Muscle of leg (tissue), 3 donors: ENCODE measurements at regions not wholly inside any gene's neighbourhood (a gene's known extent, or its start where the extent isn't known, plus 50 kb on each side); places are given as distances from the start of the nearest gene placed in this dataset.
"Not testable (repeated sequence)": the region's sequence is repeated elsewhere in the genome, so short reads cannot be mapped to it uniquely, and the experiment has no call there.

ENCODE experiments used
- DNase-seq: peaks from one replicate; pipeline ENCODE4 v3.0.0; 2013
- H3K27ac ChIP-seq: one replicate; pipeline ENCODE4 v1.5.1; 2013; ENCODE audit warnings: mild to moderate bottlenecking, low read length, control low read depth
- H3K27me3 ChIP-seq: one replicate; pipeline ENCODE4 v1.6.1; 2013; ENCODE audit warnings: low read length; ENCODE audit not compliant: control insufficient read depth, insufficient read depth
- H3K36me3 ChIP-seq: one replicate; pipeline ENCODE4 v1.6.1; 2013; ENCODE audit warnings: low read length; ENCODE audit not compliant: control insufficient read depth, insufficient read depth
- H3K4me1 ChIP-seq: one replicate; pipeline ENCODE4 v1.6.1; 2013; ENCODE audit warnings: low read length; ENCODE audit not compliant: control insufficient read depth, insufficient read depth
- H3K4me3 ChIP-seq: one replicate; pipeline ENCODE4 v1.5.1; 2013; ENCODE audit warnings: low read length, control low read depth
- H3K9me3 ChIP-seq: replicated peaks from 2 replicates; pipeline ENCODE4 v1.6.1; 2013; ENCODE audit warnings: low read depth, low read length; ENCODE audit not compliant: control insufficient read depth
- WGBS: methylation state at CpG from one replicate; pipeline ENCODE4 v1.1.5; 2013; ENCODE audit warnings: missing lambda C conversion rate; ENCODE audit not compliant: insufficient coverage; 5-methylcytosine and 5-hydroxymethylcytosine counted together

DNA sequence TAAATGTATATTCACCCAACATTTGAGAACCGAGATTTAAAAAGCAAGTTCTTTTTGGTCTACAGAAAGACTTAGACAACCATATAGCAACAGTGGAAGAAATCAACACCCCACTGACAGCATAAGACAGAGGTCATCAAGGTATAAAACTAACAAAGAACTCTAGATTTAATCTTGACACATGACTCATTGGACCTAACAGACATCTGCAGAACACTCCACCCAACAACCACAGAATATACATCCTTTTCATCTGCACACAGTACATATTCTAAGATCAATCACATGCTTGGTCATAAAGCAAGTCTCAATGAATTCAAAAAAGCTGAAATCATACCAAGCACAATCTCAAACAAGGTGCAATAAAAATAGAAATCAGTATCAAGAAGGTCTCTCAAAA, 65.8 kb downstream of the SPIN4 start:
- Histone ChIP-seq H3K4me1 (no peaks in the 10 kb centered on the region), H3K36me3 (no peaks in the 10 kb centered on the region), H3K4me3 (no peak overlapping the region), H3K9me3 (no peaks in the 10 kb centered on the region), H3K27me3 (no peaks in the 10 kb centered on the region), H3K27ac (no peak overlapping the region)
- WGBS: no CpG with 5 or more reads among the region's 1 CpG
- no peak for DNase-seq

DNA sequence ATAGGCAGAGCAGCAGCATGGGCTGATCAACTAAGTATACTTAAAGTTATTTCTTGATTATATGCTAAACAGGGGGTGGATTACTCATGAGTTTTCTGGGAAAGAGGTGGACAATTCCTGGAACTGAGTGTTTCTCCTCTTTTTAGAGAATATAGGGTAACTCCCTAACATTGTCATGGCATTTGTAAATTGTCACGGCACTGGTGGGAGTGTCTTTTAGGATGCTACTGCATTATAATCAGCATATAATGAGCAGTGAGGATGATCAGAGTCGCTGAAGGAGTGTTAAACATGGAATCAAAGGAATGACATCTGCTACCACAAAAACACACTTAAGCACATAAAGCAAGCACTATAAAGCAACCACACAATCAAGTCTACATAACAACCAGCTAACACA, 66.5 kb downstream of the SPIN4 start:
- no peaks in the 10 kb centered on the region for H3K36me3 ChIP-seq
- H3K4me1 ChIP-seq: no peaks in the 10 kb centered on the region
- no peaks in the 10 kb centered on the region for H3K27me3 ChIP-seq
- no peaks in the 10 kb centered on the region for H3K9me3 ChIP-seq
- no peak overlapping the region for H3K27ac ChIP-seq
- H3K4me3 ChIP-seq: no peak overlapping the region
- no peak for DNase-seq
- WGBS: no CpG with 5 or more reads among the region's 2 CpGs

DNA sequence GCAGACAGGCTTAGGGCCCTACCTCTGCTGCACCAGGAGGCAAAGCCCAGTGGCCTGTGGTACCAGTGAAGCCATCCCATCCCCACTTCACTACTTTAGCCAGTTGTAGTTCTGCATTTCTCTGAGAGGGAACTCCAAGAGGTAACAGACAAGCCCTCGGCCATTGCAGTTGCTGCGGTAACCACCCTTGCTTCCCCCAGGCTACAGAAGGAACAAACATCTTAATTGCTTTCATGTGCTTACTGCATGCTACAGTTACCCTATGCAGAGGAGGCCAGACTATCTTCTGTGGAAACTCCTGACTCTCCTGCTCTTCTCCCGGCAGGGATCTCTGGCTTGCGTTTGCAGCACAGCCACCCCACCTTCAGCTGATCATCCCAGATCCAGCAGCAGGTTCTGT, 67.8 kb downstream of the SPIN4 start:
- WGBS: 94% methylated on average over 4 of the region's 4 CpGs
- Histone ChIP-seq H3K27me3 (no peaks in the 10 kb centered on the region), H3K4me1 (no peaks in the 10 kb centered on the region), H3K4me3 (no peak overlapping the region), H3K27ac (no peak overlapping the region), H3K9me3 (no peaks in the 10 kb centered on the region), H3K36me3 (no peaks in the 10 kb centered on the region)
- no peak for DNase-seq

GRCh38 chrX:63282828-63283227, 68.3 kb downstream of the SPIN4 start:
- Histone ChIP-seq H3K4me1 (no peaks in the 10 kb centered on the region), H3K9me3 (no peaks in the 10 kb centered on the region), H3K27me3 (no peaks in the 10 kb centered on the region), H3K4me3 (no peak overlapping the region), H3K36me3 (no peaks in the 10 kb centered on the region), H3K27ac (no peak overlapping the region)
- DNase-seq: peak; percentile 5

GRCh38 chrX:63282077-63282476, 69.1 kb downstream of the SPIN4 start:
- WGBS: no CpG with 5 or more reads among the region's 2 CpGs
- H3K4me3 ChIP-seq: no peak overlapping the region
- H3K4me1 ChIP-seq: no peaks in the 10 kb centered on the region
- no peaks in the 10 kb centered on the region for H3K27me3 ChIP-seq
- no peak overlapping the region for H3K27ac ChIP-seq
- peak; percentile 8 for DNase-seq
- no peaks in the 10 kb centered on the region for H3K36me3 ChIP-seq
- H3K9me3 ChIP-seq: no peaks in the 10 kb centered on the region

DNA sequence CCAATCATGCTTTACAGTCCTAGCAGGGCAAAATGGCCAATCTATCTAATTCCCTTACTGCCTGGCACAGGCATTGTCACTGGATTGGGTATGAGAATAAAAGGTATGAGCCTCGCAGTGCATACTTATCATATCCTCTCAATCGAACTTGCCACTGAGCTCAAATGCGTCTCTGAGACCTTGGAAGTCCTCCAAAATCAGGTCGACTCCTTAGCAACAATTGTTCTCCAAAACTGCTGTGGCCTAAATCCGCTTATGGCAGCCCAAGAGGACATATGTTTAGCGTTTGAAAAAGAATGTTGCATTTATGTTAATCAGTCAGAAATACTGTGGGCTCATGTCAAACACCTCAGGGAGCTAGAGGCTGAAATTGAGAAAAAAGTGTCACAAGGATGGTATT, 69.7 kb downstream of the SPIN4 start:
- Histone ChIP-seq H3K4me1 (no peaks in the 10 kb centered on the region), H3K27ac (no peak overlapping the region), H3K27me3 (no peaks in the 10 kb centered on the region), H3K9me3 (no peaks in the 10 kb centered on the region), H3K4me3 (no peak overlapping the region), H3K36me3 (no peaks in the 10 kb centered on the region)
- WGBS: 37% methylated on average over 2 of the region's 6 CpGs
- DNase-seq: peak; percentile 22

GRCh38 chrX:63277394-63277793, 73.7 kb downstream of the SPIN4 start:
- H3K4me1 ChIP-seq, H3K27me3 ChIP-seq, H3K27ac ChIP-seq, H3K36me3 ChIP-seq, H3K4me3 ChIP-seq, H3K9me3 ChIP-seq, DNase-seq: not testable (repeated sequence)
- no CpG with 5 or more reads among the region's 3 CpGs for WGBS

DNA sequence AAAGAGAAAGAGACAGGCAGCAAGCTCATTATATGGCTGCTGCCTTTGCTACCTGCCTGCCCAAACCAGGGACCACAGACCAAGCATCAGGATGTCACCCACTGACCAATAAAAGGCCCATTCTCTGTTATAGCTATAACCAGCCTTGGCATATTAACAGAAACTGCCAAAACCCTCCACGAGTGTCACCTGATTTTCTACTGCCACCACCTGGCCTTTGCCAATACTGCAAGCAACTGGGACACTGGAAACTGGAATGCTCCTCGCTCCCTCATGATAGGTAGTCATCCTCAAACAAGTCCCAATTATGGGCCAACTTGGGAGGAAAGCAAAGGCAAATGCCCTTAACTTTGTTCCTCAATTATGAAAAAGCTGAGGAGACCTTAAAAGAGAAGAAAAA, 76.0 kb downstream of the SPIN4 start:
- Histone ChIP-seq H3K36me3 (no peaks in the 10 kb centered on the region), H3K4me3 (no peak overlapping the region), H3K9me3 (no peaks in the 10 kb centered on the region), H3K27ac (no peak overlapping the region), H3K27me3 (no peaks in the 10 kb centered on the region), H3K4me1 (no peaks in the 10 kb centered on the region)
- 0% methylated on average over 1 of the region's 2 CpGs for WGBS
- DNase-seq: peak; percentile 3

DNA sequence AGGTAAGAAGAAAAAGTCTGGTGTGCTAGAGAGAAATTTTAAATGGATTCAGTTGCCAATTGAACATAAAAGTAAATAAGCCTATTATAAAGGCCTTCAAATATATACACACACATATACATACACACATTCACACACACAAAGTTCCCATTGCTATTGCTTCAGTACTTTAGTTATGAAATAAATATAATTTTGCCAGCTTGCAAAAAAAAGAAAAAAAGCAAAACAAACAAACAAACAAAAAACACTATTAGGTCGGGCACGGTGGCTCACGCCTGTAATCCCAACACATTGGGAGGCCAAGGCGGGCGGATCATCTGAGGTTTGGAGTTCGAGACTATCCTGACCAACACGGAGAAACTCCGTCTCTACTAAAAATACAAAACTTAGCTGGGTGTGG, 80.3 kb downstream of the SPIN4 start:
- no peak overlapping the region for H3K27ac ChIP-seq
- H3K4me1 ChIP-seq: no peaks in the 10 kb centered on the region
- no peaks in the 10 kb centered on the region for H3K36me3 ChIP-seq
- WGBS: no CpG with 5 or more reads among the region's 8 CpGs
- H3K4me3 ChIP-seq: no peak overlapping the region
- DNase-seq: no peak
- H3K27me3 ChIP-seq: no peaks in the 10 kb centered on the region
- no peaks in the 10 kb centered on the region for H3K9me3 ChIP-seq

- Histone ChIP-seq H3K36me3 (no peaks in the 10 kb centered on the region), H3K4me3 (no peak overlapping the region), H3K4me1 (no peaks in the 10 kb centered on the region), H3K9me3 (no peaks in the 10 kb centered on the region), H3K27me3 (no peaks in the 10 kb centered on the region), H3K27ac (no peak overlapping the region)
- no peak for DNase-seq
- 71% methylated on average over 1 of the region's 1 CpG for WGBS
Measured at GRCh38 chrX:63258144-63258543, 93.0 kb downstream of the SPIN4 start.

- no peak overlapping the region for H3K27ac ChIP-seq
- peak; percentile 87 for DNase-seq
- no CpG with 5 or more reads among the region's 3 CpGs for WGBS
- H3K27me3 ChIP-seq: no peaks in the 10 kb centered on the region
- no peak overlapping the region for H3K4me3 ChIP-seq
- H3K36me3 ChIP-seq: no peaks in the 10 kb centered on the region
- H3K4me1 ChIP-seq: no peaks in the 10 kb centered on the region
- H3K9me3 ChIP-seq: no peaks in the 10 kb centered on the region
Measured at GRCh38 chrX:63250253-63250868, 100.8 kb downstream of the SPIN4 start.
